ENCODE measurements at regions not wholly inside any gene's neighbourhood (a gene's known extent, or its start where the extent isn't known, plus 50 kb on each side); places are given as distances from the start of the nearest gene placed in this dataset.

DNA sequence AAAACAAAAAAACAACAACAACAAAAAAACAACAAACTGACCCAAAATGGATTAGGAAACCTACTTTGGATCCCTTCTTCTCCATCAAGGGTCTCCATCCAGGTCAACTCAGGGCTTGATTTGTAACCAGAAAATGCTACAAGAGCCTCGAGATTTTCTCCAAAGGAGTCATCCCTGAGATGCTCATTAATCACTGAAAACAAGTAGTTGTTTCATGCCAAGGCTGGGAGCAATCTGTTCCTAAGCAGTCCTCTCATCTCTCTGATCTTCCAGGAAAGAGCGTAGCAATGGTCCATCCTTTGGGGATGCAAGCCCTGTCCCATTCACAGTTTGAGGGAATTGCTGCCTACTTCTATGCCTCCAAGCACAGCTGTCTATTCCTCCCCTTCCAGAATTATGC lies 203.0 kb upstream of the MAP3K1 start:
- Mint-ChIP-seq H3K4me3 (no peak overlapping the region), H3K27me3 (ENCODE audit: low read depth) (no peaks in the 10 kb centered on the region), H3K27ac (no peak overlapping the region), H3K4me1 (peaks cover 50 to 54% of the 10 kb centered on the region in 2 experiments), H3K36me3 (ENCODE audit: insufficient read depth in 1 of 3, low read depth in 3 of 3) (peaks cover 12 to 29% (median 14%) of the 10 kb centered on the region in 3 experiments; a peak in 6 of 7 replicates), H3K9me3 (peaks cover 20 to 25% of the 10 kb centered on the region in 2 experiments)
- no peak overlapping the region for H4K91ac ChIP-seq (ENCODE audit: insufficient read length, low read depth, low read length)
- H3K9ac ChIP-seq (ENCODE audit: extremely low read depth, insufficient read length, low read length): no peak overlapping the region
- no peak overlapping the region for H2AFZ ChIP-seq (ENCODE audit: low read length)
- no peak overlapping the region for H3K56ac ChIP-seq (ENCODE audit: insufficient read length, low read depth, low read length)
- H3K14ac ChIP-seq (ENCODE audit: insufficient read depth, low read length): no peak overlapping the region
- no peaks in the 10 kb centered on the region for H3K79me2 ChIP-seq (ENCODE audit: insufficient read depth, low read length)
- H3K79me1 ChIP-seq (ENCODE audit: insufficient read depth, low read depth, low read length, poor library complexity, severe bottlenecking): no peaks in the 10 kb centered on the region
- no peak overlapping the region for H3K4ac ChIP-seq (ENCODE audit: low read depth, low read length)
- H3K23me2 ChIP-seq (ENCODE audit: insufficient read length, low read depth, low read length, poor library complexity, severe bottlenecking): peaks cover 2% of the 10 kb centered on the region
- peaks cover 1% of the 10 kb centered on the region for H3K9me3 ChIP-seq (ENCODE audit: control insufficient read depth, low read depth, low read length)
- H3K23ac ChIP-seq (ENCODE audit: insufficient read length, low read depth, low read length): no peak overlapping the region
- H3K4me1 ChIP-seq (ENCODE audit: insufficient read depth, low read length): peaks cover 5% of the 10 kb centered on the region; the same call in 1 of the 2 replicates
- H4K8ac ChIP-seq (replicated peaks; ENCODE audit: insufficient read length, low read depth, low read length): no peak overlapping the region
- H2BK5ac ChIP-seq (ENCODE audit: insufficient read length, low read length): no peak overlapping the region
- no peak overlapping the region for H3K18ac ChIP-seq (ENCODE audit: insufficient read length, low read depth, low read length)
- no peak overlapping the region for H3K4me2 ChIP-seq (ENCODE audit: insufficient read depth, insufficient read length, low read length)
- no peak overlapping the region for H2AK5ac ChIP-seq (ENCODE audit: insufficient read length, low read length)
- no peak overlapping the region for H3K27ac ChIP-seq (ENCODE audit: insufficient read length, low read depth, low read length)
- no peak for DNase-seq
- no peaks in the 10 kb centered on the region for H3K27me3 ChIP-seq (ENCODE audit: insufficient read depth, low read length)
- no CpG with 5 or more reads among the region's 2 CpGs for WGBS (ENCODE audit: extremely low coverage, insufficient read length, low lambda C conversion rate)
- H4K20me1 ChIP-seq (ENCODE audit: control insufficient read depth, insufficient read depth, insufficient read length): no peaks in the 10 kb centered on the region
- TF ChIP-seq CTCF (conservative IDR thresholded peaks at IDR 0.05): no peak
- H2BK15ac ChIP-seq (ENCODE audit: low read depth, low read length): no peak overlapping the region
- no peak overlapping the region for H4K5ac ChIP-seq (ENCODE audit: insufficient read length, low read depth, low read length)
- no peak overlapping the region for H2BK120ac ChIP-seq (ENCODE audit: low read depth, low read length, poor library complexity, severe bottlenecking)
- no peak overlapping the region for H2BK20ac ChIP-seq (ENCODE audit: low read depth, low read length, poor library complexity, severe bottlenecking)
- H3T11ph ChIP-seq (ENCODE audit: low read length): no peak overlapping the region
- no peak overlapping the region for H2BK12ac ChIP-seq (ENCODE audit: insufficient read length, low read depth, low read length)

Data from H9 (cell line).